ENCODE measurements at regions not wholly inside any gene's neighbourhood (a gene's known extent, or its start where the extent isn't known, plus 50 kb on each side); places are given as distances from the start of the nearest gene placed in this dataset.

GRCh38 chr6:137791281-137792159, 75.5 kb upstream of the TNFAIP3 start:
- Histone ChIP-seq H2AFZ (ENCODE audit: control insufficient read depth, low read depth, low read length) (peak overlapping the region; percentile 29), H4K20me1 (ENCODE audit: control insufficient read depth, insufficient read depth) (no peaks in the 10 kb centered on the region), H3K79me2 (ENCODE audit: control insufficient read depth, insufficient read depth, low read length) (peaks cover 6% of the 10 kb centered on the region), H3K4me2 (ENCODE audit: control insufficient read depth, insufficient read depth) (peak overlapping the region; percentile 80), H3K4me3 (peak overlapping the region; percentile 25), H3K36me3 (ENCODE audit: control insufficient read depth in 2 of 2, insufficient read depth in 2 of 2, low read length in 1 of 2) (no peaks in the 10 kb centered on the region), H3K4me1 (ENCODE audit: control insufficient read depth, insufficient read depth, low read length) (peaks cover 18% of the 10 kb centered on the region), H3K9ac (ENCODE audit: control insufficient read depth, insufficient read depth, low read length) (peak overlapping the region; percentile 36), H3K9me3 (replicated peaks; ENCODE audit: control insufficient read depth, insufficient read depth, low read length) (no peaks in the 10 kb centered on the region), H3K27me3 (replicated peaks in 1 of 2; ENCODE audit: control insufficient read depth in 2 of 2, insufficient read depth in 2 of 2, low read length in 1 of 2) (no peaks in the 10 kb centered on the region), H3K27ac (ENCODE audit: control insufficient read depth, insufficient read depth) (peak overlapping the region; percentile 89)
- in situ Hi-C loops (cut with MboI) = no loop called here
- ATAC-seq (peak; percentile 29), DNase-seq (ENCODE audit: low read depth, low spot score) (no peak), FAIRE-seq (no peak)
- ChIA-PET SMC1A (ENCODE audit: uncharacterized antibody, unreplicated experiment) (interaction anchor here (0.6 to 16.0 kb wide), 44 partner anchors 8 to 153 kb away, joined by 3 to 314 read pairs (median 4); partner anchors contain the start of gene TNFAIP3), POLR2A (interaction anchor here (0.5 to 2.4 kb wide), 22 partner anchors 8 to 124 kb away, joined by 3 to 9 read pairs (median 5); partner anchors contain the start of gene TNFAIP3), CTCF (interaction anchor here (0.6 to 3.1 kb wide), 25 partner anchors 8 to 216 kb away, joined by 3 to 19 read pairs (median 3); partner anchors contain the start of gene TNFAIP3), RAD21 (ENCODE audit: unreplicated experiment) (interaction anchor here (0.7 to 8.7 kb wide), 20 partner anchors 8 to 184 kb away, joined by 3 to 117 read pairs (median 6); partner anchors contain the start of gene TNFAIP3)
- no TSS peak for BruUV-seq (replicated peaks)
- intact Hi-C loops (cut with micrococcal nuclease; ENCODE audit: unreplicated experiment) = no loop called here
- WGBS (ENCODE audit: insufficient coverage, insufficient replicate concordance, low lambda C conversion rate, missing lambda C conversion rate) = 67% methylated on average over 6 of the region's 6 CpGs
- TF ChIP-seq WRNIP1 (IDR thresholded peaks at IDR 0.05; ENCODE audit: borderline replicate concordance, low read depth, low read length) (no peak), BHLHE40 (IDR thresholded peaks at IDR 0.05; ENCODE audit: borderline replicate concordance in 1 of 2, low read depth in 2 of 2, low read length in 1 of 2) (no peak), TAF1 (IDR thresholded peaks at IDR 0.05; ENCODE audit: borderline replicate concordance, low read depth, low read length) (no peak), HSF1 (IDR thresholded peaks at IDR 0.05; ENCODE audit: low read depth, low read length) (no peak), MAX (IDR thresholded peaks at IDR 0.05; ENCODE audit: low read depth, low read length) (no peak), MEF2B (IDR thresholded peaks at IDR 0.05; ENCODE audit: partially characterized antibody, poor library complexity, severe bottlenecking) (no peak), ZNF24 (IDR thresholded peaks at IDR 0.05) (no peak), MYC (IDR thresholded peaks at IDR 0.05; ENCODE audit: insufficient read depth, insufficient read length, insufficient replicate concordance, low read length, severe bottlenecking) (no peak), SIN3A (IDR thresholded peaks at IDR 0.05; ENCODE audit: low read depth, low read length) (no peak), POLR2A (IDR thresholded peaks at IDR 0.05; ENCODE audit: low read depth, low read length) (no peak), RUNX3 (IDR thresholded peaks at IDR 0.05; ENCODE audit: low read length) (peak; percentile 37; the same call in 1 of the 2 replicates), PKNOX1 (IDR thresholded peaks at IDR 0.05) (no peak), RELA (IDR thresholded peaks at IDR 0.05; ENCODE audit: borderline replicate concordance, partially characterized antibody) (no peak), CBX5 (IDR thresholded peaks at IDR 0.05; ENCODE audit: low read depth) (no peak), ZBTB11 (CRISPR knock-in tag; IDR thresholded peaks at IDR 0.05) (no peak), SP1 (IDR thresholded peaks at IDR 0.05; ENCODE audit: low read depth, low read length) (no peak)
